ENCODE measurements at regions not wholly inside any gene's neighbourhood (a gene's known extent, or its start where the extent isn't known, plus 50 kb on each side); places are given as distances from the start of the nearest gene placed in this dataset.

DNA sequence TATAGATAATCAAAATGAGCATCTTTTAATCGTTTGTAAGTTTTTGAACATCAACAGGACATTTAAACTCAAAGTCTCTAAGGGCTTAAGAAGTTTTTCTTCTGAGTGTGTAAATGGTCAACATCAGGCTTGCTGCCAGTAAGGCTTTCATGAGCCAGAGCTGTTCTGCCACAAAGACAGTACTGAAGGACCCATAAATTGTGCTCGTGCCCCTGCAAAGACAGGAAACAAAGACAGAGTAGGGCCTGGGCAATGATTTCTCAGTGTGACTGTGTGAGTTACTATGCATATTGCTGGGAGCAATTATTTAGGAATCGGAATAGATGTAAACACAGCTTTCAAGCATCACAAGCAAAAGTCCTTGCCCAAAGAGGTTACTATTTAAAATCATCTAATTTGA, 300.0 kb downstream of the IDS start:
- in situ Hi-C loops (cut with MboI; ENCODE audit: low sequenced_read_pairs, unreplicated experiment) = no loop called here

DNA sequence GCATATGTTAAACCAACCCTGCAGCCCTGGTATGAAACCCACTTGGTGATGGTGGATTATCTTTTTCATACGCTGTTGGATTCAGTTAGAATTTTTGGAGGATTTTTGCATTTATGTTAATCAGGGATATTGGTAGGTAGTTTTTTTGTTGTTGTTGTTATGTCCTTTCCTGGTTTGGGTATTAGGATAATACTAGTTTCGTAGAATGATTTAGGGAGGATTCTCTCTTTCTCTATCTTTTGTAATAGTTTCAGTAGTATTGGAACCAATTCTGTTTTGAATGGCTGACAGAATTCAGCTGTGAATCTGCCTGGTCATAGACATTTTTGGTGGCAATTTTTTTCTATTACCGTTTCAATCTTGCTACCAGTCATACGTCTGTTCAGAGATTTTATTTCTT, 305.4 kb downstream of the IDS start:
- TF ChIP-seq, protein P1, sequence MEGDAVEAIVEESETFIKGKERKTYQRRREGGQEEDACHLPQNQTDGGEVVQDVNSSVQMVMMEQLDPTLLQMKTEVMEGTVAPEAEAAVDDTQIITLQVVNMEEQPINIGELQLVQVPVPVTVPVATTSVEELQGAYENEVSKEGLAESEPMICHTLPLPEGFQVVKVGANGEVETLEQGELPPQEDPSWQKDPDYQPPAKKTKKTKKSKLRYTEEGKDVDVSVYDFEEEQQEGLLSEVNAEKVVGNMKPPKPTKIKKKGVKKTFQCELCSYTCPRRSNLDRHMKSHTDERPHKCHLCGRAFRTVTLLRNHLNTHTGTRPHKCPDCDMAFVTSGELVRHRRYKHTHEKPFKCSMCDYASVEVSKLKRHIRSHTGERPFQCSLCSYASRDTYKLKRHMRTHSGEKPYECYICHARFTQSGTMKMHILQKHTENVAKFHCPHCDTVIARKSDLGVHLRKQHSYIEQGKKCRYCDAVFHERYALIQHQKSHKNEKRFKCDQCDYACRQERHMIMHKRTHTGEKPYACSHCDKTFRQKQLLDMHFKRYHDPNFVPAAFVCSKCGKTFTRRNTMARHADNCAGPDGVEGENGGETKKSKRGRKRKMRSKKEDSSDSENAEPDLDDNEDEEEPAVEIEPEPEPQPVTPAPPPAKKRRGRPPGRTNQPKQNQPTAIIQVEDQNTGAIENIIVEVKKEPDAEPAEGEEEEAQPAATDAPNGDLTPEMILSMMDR (IDR thresholded peaks at IDR 0.05; ENCODE audit: borderline replicate concordance, control extremely low read depth, extremely low read depth, insufficient read depth, missing control alignments) = no peak
- in situ Hi-C loops (cut with MboI; ENCODE audit: low sequenced_read_pairs, unreplicated experiment) = no loop called here
- DNase-seq (ENCODE audit: low spot score) = no peak

More for the DNA sequence above, 300.0 kb downstream of the IDS start:
- TF ChIP-seq, protein P1 (IDR thresholded peaks at IDR 0.05; ENCODE audit: borderline replicate concordance, control extremely low read depth, extremely low read depth, insufficient read depth, missing control alignments) = no peak
- DNase-seq (ENCODE audit: low spot score) = no peak

DNA sequence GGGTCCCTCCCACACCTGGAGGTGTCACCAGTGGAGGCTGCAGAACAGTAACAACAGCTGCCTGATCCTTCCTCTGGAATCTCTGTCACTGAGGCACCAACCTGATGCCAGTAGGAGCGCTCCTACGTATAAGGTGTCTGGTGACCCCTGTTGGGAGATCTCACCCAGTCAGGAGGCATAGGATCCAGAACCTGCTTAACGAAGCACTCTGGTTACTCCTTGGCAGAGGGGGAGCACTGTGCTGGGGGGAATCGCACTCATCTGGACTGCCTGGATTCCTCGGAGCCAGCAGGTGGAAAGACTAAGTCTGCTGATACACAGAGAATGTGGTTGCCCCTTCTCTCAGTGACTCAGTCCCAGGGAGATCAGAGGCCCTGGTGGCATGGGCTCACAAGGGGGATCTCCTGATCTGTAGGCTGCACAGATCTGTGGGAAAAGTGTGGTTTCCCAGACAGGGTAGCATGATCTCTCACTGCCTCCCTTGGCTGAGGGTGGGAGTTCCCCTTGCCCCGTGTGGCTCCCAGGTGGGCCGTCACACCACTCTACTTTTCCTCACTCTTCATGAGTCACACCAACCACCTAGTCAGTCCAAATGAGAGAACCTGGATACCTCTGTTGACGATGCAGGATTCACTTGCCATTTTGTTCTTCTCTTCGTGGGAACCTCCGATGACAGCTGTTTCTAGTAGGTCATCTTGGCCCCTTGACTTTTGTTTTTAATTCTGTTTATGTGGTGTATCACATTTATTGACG, 305.9 kb downstream of the IDS start:
- in situ Hi-C loops (cut with MboI; ENCODE audit: low sequenced_read_pairs, unreplicated experiment) = no loop called here
- DNase-seq (ENCODE audit: low spot score) = no peak
- TF ChIP-seq, protein P1 (IDR thresholded peaks at IDR 0.05; ENCODE audit: borderline replicate concordance, control extremely low read depth, extremely low read depth, insufficient read depth, missing control alignments) = no peak

DNA sequence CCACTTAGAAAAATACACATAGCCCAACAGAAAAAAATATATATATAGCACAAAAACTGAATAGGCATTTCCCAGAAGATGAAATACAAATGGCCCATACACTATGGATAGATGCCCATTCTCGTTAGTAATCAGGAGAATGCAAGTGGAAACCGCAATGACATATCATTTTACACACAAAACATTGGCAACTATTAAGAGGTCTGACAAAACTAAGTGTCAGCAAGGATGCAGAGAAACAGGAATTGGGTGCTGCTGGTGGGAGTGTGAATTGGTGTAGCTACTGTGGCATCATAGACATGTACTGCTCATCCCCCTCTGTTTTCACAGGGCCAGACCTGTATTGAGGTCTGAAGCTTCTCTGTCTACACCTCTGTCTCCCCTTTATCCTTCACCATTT, 320.0 kb downstream of the IDS start:
- no peak for DNase-seq (ENCODE audit: low spot score)
- in situ Hi-C loops (cut with MboI; ENCODE audit: low sequenced_read_pairs, unreplicated experiment) = no loop called here

DNA sequence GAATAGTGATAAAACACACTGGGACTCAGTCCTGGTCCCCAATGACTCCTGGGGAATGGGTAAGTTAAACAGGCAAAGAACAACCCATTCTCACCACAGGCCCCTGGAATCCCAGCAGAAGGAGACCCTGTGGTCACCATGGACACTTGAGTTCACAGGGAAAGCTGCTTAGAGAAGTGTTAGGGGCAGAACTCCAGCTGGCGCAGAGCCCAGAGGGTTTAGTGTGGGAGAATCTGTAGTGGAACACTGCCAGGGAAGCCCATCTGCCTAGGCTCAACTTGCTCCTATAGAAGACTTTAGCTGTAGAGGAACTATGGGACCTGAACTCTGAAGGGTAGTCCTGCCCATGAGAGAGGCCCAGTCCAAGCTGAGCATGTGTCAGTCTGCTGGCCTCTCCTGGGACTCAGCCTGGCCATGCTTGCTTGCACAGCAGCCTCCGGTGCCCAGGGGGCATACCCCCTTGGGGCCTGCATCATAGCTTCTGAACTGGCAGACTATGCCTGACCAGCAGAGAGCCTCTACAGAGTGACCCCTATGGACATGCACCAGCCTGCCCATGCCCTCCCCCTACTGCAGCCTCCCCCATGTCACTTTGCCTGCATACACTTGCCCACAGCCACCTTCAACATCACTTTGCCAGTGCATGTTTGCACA, 343.5 kb downstream of the IDS start:
- TF ChIP-seq, protein P1 (IDR thresholded peaks at IDR 0.05; ENCODE audit: borderline replicate concordance, control extremely low read depth, extremely low read depth, insufficient read depth, missing control alignments) = no peak
- in situ Hi-C loops (cut with MboI; ENCODE audit: low sequenced_read_pairs, unreplicated experiment) = no loop called here
- DNase-seq (ENCODE audit: low spot score) = no peak

More for the DNA sequence above, 320.0 kb downstream of the IDS start:
- TF ChIP-seq, protein P1 (IDR thresholded peaks at IDR 0.05; ENCODE audit: borderline replicate concordance, control extremely low read depth, extremely low read depth, insufficient read depth, missing control alignments) = no peak

DNA sequence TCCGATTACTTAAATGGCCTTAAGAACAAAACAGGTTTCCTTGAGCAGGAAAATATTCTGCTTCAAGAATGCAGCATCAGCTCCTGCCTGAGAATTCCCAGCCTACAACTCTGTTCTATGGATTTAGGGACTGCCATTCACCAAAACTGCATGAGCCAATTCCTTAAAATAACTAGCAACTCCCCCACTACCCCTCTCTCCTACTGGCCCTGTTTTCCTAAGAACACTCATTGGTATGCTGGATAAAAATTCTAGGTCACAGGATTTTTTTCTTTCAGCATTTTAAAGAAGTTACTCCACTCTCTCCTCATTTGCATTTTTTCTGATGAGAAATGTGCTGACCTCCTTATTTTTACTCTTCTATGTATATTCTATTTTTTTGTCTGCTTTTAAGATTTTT, 347.1 kb downstream of the IDS start:
- in situ Hi-C loops (cut with MboI; ENCODE audit: low sequenced_read_pairs, unreplicated experiment) = no loop called here
- no peak for DNase-seq (ENCODE audit: low spot score)
- TF ChIP-seq, protein P1 (IDR thresholded peaks at IDR 0.05; ENCODE audit: borderline replicate concordance, control extremely low read depth, extremely low read depth, insufficient read depth, missing control alignments) = no peak
